ENCODE measurements at regions not wholly inside any gene's neighbourhood (a gene's known extent, or its start where the extent isn't known, plus 50 kb on each side); places are given as distances from the start of the nearest gene placed in this dataset.
A peak's percentile ranks its signal among the peaks of the same experiment; 100 is the strongest.

GRCh38 chr13:44219577-44220548, 153.8 kb upstream of the SERP2 start:
- no peak for DNase-seq
- Mint-ChIP-seq H3K27ac (peak overlapping the region; percentile 65), H3K4me1 (peaks cover 28% of the 10 kb centered on the region), H3K4me3 (no peak overlapping the region), H3K9me3 (peaks cover 4% of the 10 kb centered on the region), H3K27me3 (ENCODE audit: low read depth, poor library complexity) (peaks cover 5% of the 10 kb centered on the region), H3K36me3 (ENCODE audit: low read depth) (no peaks in the 10 kb centered on the region)
- no peak for TF ChIP-seq CTCF (IDR thresholded peaks at IDR 0.05)

- TF ChIP-seq CTCF (IDR thresholded peaks at IDR 0.05): no peak
- Mint-ChIP-seq H3K9me3 (peaks cover 4% of the 10 kb centered on the region), H3K4me1 (peaks cover 21% of the 10 kb centered on the region), H3K36me3 (ENCODE audit: low read depth) (no peaks in the 10 kb centered on the region), H3K4me3 (no peak overlapping the region), H3K27me3 (ENCODE audit: low read depth, poor library complexity) (peaks cover 5% of the 10 kb centered on the region), H3K27ac (no peak overlapping the region)
- DNase-seq: no peak
Measured at GRCh38 chr13:44220948-44221347, 152.7 kb upstream of the SERP2 start.

- peaks cover 18% of the 10 kb centered on the region for H3K4me1 Mint-ChIP-seq
- peaks cover 5% of the 10 kb centered on the region for H3K27me3 Mint-ChIP-seq (ENCODE audit: low read depth, poor library complexity)
- no peaks in the 10 kb centered on the region for H3K36me3 Mint-ChIP-seq (ENCODE audit: low read depth)
- no peak for TF ChIP-seq CTCF (IDR thresholded peaks at IDR 0.05)
- no peak overlapping the region for H3K27ac Mint-ChIP-seq
- H3K4me3 Mint-ChIP-seq: no peak overlapping the region
- H3K9me3 Mint-ChIP-seq: peaks cover 4% of the 10 kb centered on the region
- no peak for DNase-seq
Measured at GRCh38 chr13:44221657-44222056, 152.0 kb upstream of the SERP2 start.

- peaks cover 11% of the 10 kb centered on the region for H3K4me1 Mint-ChIP-seq
- no peak for TF ChIP-seq CTCF (IDR thresholded peaks at IDR 0.05)
- no peaks in the 10 kb centered on the region for H3K36me3 Mint-ChIP-seq (ENCODE audit: low read depth)
- no peak overlapping the region for H3K4me3 Mint-ChIP-seq
- H3K27me3 Mint-ChIP-seq (ENCODE audit: low read depth, poor library complexity): peaks cover 5% of the 10 kb centered on the region
- no peak for DNase-seq
- peaks cover 4% of the 10 kb centered on the region for H3K9me3 Mint-ChIP-seq
- no peak overlapping the region for H3K27ac Mint-ChIP-seq
Measured at GRCh38 chr13:44223770-44224444, 149.7 kb upstream of the SERP2 start.

- no peak overlapping the region for H3K27ac Mint-ChIP-seq
Measured at GRCh38 chr13:44224450-44225149, 149.0 kb upstream of the SERP2 start.

More at GRCh38 chr13:44224450-44225149, 149.0 kb upstream of the SERP2 start:
- Mint-ChIP-seq H3K4me1 (peaks cover 9% of the 10 kb centered on the region), H3K27me3 (ENCODE audit: low read depth, poor library complexity) (peaks cover 5% of the 10 kb centered on the region), H3K9me3 (peaks cover 4% of the 10 kb centered on the region), H3K36me3 (ENCODE audit: low read depth) (no peaks in the 10 kb centered on the region), H3K4me3 (no peak overlapping the region)
- TF ChIP-seq CTCF (IDR thresholded peaks at IDR 0.05): no peak
- DNase-seq: no peak
